Right kidney (tissue), 1 donor: ENCODE measurements at regions not wholly inside any gene's neighbourhood (a gene's known extent, or its start where the extent isn't known, plus 50 kb on each side); places are given as distances from the start of the nearest gene placed in this dataset.
"Not testable (repeated sequence)": the region's sequence is repeated elsewhere in the genome, so short reads cannot be mapped to it uniquely, and the experiment has no call there.

Experiments used
- DNase-seq: peaks from one replicate; pipeline ENCODE4 v3.0.0-alpha.2; 2016

DNA sequence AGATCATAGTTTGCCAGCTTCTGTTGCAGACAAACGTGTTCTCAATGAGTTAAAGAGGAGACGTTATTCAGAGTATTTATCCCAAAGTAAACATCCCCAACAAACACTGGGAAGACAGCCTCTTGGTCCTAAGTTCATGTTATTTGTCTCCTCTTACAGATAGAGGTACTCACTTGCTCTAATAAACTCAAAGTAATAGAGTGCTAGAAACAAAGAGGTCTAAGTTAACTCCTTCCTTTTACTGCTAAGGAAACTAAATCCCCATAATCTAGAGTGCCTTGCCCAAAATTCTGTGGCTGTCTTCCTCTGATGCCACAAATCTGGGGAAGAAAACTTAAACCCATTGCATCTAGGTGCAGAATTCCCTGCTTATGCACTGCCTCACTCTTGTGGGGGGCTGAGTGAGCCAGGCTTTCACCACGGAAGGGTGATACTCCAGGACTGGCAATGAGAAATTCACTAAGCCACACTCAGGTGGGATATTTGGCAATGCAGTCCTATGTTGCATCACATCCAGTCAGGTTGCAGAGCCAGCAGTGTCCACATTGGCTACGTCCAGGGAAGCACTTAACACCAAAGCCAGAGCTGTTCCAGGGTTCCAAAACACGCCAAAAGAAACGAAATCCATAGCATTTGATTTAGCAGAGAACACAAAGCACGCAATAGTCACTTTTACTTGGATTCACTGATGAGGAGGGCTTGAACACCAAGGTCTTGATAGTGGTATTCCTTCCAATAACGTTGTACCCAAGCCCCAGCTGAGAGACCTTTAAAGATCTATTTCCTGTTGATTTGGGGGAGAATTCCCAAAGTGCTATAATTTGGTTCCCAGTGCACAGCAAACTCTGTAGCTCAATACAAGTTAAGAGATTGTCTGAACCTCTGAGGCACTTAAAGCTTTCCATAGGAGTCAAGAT, 81.0 kb upstream of the FOXQ1 start:
- DNase-seq: no peak

DNA sequence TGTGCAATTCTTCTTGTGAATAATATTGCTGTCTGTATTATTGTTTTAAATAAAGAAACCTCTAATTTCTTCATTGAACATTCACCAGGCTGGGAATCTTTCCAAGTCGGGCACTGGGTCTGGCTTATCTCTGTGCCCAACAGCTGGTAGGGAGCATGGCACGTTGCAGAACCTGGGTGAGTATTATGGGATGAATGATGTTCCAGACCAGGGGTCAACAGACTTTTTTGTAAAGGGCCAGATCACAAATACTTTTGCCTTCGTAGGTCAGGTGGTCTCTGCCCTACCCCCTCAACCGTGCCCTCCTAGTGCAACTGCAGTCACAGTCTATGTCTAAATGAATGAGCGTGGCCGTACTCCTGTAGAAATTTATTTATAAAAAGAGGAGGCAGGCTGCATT, 81.6 kb upstream of the FOXQ1 start:
- no peak for DNase-seq

- no peak for DNase-seq
Measured at GRCh38 chr6:1229808-1230207, 82.1 kb upstream of the FOXQ1 start.

- no peak for DNase-seq
Measured at GRCh38 chr6:1229301-1229700, 82.6 kb upstream of the FOXQ1 start.

DNA sequence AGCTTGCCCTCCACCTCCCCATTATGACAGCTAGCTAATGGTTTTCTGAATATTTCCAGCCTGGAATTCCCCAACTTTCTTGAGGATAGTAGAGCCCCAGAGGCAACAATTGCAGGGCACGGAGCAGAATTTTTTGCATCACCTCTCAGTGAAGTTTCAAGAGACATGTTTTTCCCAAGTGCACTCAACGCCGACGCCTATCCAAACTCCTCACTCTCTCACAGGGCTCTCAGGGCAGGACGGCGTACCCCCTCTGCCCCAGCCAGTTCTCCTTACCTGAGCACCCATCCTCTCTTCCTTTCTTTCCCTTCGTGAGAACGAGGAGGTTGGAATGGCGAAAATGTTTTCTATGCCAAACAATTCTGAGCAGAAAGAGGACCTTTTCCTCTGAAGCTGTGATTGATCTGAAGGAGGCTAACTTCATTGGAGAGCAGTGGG, 83.1 kb upstream of the FOXQ1 start:
- no peak for DNase-seq

DNA sequence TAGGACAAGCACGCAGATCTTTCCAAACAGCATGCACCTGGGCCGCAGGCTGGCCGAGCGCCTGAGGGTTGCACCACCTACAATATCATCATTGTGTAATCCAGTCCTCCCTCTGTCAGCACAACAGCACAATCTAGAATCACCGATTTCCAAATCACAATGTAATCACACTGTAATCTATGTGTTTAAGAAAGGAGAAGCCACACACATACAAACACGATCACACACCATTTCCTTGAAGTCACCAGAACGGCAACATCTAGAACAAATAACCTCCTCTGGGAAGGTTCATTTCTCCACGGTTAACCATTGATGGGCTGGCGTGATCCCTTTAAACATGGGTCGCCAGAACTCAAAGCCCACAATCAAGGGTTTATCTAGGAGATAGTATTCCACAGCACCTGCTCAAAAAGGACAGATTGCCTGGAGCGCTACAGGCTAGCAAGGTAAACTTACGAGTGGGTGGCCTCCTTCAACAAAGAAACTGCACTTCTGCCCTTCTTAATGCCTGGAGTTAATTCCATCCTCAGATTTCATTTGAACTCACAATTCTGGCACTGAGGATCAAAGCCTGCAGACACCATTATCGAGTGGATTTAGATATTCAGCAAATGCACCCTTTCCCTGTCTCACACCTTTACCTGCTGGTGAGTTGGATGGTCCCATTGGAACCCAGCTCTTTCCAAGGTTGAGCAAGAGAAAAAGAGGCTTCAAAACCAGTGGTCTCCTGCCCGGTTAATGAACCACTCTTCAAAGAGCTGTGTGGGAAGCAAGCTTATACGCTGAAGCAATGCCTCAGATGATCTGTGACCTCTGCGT, 83.8 kb upstream of the FOXQ1 start:
- no peak for DNase-seq

DNA sequence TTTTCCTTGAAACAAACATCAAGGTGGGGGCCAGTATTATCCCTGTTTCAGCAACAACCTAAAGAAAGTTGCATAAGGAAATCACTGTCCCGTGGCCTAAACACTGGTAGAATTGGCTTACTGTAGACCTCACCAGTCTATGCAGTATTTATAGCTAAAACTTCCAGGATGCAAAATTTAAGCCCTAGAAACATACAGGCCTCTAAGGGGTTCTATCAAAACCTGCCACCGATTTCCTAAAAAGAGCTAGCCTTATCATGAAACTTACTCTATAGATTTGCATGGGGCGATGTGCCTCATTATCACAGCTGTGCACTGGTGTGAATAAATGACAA, 84.3 kb upstream of the FOXQ1 start:
- DNase-seq: no peak

DNA sequence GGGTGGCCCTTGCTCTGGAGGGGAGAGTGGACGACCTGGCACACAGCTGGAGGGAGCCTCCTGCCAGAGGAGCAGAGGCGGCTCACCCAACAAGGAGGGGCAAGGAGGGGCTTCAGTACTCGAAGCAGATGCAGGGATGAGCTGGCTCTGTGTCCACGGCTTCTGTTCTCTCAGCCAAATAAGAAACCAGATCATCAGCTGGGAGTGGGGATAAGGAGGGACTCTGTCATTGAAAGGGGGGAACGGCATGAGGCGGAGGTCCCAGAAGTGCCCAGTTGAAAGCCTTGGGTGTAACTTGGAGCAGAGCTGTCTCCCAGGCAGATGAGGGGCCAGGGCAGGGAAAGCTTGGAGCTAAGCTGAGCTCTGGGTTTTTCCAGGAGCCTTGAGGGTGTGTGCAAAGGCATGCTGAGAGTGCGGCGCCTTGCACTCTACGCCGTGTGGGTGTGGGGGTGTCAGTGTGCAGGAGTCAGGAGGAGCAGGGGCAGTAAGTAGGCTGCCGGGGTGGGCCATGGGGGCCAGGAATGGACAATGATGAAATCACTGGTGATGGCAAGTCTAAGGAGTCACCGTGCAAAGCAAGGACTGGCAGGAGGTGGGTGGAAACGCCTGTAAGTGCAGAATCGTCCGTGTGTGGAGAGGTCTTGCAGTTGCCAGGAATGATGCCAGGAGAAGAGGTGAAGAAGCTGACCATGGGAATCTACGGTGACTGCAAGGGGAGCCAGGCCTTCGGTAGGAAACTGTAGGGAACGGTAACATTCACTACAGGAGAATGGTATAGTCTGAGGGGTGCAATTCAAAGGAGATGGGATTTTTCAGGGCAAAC, 85.4 kb upstream of the FOXQ1 start:
- DNase-seq: no peak

- DNase-seq: no peak
Measured at GRCh38 chr6:1224514-1224913, 87.4 kb upstream of the FOXQ1 start.

DNA sequence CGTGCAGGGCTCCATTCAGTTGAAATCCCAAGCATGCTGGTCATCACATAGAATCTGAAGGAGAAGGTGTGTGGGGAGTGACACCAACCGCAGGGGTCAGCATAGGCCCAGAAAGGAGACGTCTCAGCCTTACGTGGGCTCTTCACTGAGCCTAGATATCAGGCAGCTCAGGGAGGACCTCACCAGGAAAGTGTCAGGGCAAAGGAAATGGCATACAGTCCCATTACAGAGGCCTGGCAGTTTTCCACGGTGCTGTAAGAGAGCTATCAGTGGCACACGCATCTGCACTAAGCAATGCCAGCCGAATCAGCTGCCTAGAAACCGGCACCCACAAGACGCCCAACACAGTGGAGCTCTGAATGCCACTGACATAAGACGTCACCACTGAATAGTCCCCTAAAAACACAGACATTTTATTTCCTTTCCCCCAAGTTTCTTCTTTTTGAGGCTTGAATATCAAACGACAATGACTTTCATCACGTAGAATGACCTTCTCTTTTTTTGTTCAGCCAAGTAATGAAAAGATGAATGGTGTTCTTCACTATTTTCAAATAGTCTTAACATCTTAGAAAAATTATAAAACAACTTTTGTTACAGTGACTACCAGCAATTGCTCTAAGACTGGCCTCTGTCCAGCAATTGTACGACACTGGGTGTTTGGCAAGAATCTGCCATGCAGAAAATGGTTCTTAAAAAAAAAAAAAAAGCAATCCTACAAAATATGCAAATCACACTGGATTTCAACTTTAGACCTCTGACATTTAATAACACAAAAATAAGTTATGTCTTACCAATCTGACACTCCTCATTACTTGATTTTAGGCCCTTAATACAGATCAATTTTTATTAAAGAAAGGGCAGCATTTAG, 88.9 kb upstream of the FOXQ1 start:
- no peak for DNase-seq

- DNase-seq: no peak
Measured at GRCh38 chr6:1217396-1217795, 94.5 kb upstream of the FOXQ1 start.

DNA sequence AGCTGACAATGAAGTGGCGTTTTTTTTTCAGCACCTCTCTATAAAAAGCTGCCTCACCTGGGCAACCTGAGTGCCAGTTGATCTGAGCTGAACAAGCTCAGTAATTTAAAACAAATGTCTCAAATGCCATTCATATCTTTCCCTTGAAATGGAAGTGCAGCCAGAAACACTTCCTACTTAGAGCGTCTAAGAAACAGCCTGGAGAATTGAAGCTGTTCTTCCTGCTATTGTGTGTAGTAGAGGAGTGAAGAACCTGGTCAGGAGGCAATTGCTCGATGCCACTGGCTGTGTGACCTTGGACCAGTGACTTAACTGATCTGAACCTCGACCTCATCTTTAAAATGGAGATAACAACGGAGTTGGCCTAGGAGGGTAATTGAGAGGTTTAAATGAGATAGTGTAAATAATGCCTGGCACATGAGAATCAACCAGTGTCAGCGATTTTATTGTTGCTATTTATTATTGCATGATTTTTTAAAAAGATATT, 95.4 kb upstream of the FOXQ1 start:
- DNase-seq: no peak

GRCh38 chr6:1215884-1216487, 95.9 kb upstream of the FOXQ1 start:
- DNase-seq: no peak

DNA sequence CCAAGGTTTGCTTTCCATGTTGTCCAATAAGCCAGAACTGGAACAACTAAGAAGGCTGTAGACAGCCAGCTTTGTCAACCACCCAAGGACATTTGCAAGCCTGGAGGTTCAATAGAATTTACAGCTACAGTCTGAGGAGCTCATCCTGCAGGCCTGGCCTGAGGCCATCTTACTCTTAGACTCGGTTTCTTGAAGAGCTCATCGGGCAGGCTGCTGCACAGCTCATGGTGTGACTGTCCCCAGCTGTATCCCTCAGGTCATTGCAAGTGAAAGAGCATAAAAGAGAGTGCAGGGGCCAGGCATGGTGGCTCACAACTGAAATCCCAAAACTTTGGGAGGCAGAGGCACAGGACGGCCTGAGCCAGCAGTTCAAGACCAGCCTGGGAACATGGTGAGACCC, 96.9 kb upstream of the FOXQ1 start:
- no peak for DNase-seq

DNA sequence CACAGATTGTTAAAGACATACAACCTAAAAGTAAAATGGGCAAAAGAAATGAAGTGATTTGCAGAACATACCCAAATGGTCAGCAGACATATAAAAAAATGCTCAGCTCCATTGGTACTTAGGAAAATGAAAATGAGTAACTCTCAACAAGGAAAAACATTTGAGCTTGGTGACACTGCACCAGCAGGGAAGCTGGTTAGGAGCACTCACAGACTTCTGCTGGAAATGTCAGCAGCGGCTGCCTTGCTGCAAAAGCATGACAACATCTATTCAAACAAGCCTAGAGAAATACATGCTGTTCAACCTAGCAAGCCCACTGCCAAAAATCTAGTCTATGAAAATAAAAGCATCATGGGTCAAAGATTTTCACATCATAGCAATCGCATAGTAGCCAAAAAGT, 99.0 kb upstream of the FOXQ1 start:
- no peak for DNase-seq

- not testable (repeated sequence) for DNase-seq
Measured at GRCh38 chr6:1212138-1212537, 99.8 kb upstream of the FOXQ1 start.

GRCh38 chr6:1210631-1211030, 101.3 kb upstream of the FOXQ1 start:
- DNase-seq: not testable (repeated sequence)

- no peak for DNase-seq
Measured at GRCh38 chr6:1208876-1209275, 103.0 kb upstream of the FOXQ1 start.

DNA sequence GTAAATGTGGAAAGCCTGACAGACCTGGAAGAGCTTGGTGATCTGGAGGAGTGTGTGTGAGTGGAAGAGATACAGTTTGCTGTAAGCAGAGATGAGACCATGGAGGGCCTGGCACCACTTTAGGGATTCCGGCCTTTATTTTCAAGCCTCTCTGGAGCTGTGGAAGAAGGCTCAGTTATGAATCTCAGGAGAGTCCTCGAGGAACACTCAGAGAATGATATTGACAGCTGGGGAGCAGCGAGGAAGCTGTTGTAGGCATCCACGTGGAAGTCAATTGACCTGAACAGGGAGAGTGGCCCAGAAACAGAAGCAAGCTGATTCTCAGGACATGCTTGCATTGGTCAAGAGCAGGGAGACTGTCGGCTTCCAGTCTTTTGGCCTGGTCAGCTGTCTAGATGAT, 108.4 kb upstream of the FOXQ1 start:
- DNase-seq: no peak

DNA sequence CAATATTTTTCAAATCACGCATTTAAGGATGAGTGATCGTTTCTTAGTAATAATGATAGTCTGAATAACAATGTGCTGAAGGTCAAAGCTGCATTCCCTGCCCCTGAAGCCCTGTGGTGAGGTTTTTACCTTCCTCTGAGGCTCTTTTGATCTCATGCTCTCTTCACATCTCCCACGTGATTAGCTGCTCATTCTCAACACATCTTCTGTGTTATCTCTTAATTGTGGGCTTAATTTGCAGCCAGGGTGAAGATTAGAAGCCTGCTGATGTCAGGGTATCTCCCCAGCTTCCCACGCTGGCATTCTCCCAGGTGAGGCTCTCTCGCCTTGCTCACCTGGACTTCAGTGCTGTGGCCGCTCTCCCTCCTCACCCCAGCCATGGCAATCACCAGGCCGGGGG, 109.7 kb upstream of the FOXQ1 start:
- DNase-seq: no peak

DNA sequence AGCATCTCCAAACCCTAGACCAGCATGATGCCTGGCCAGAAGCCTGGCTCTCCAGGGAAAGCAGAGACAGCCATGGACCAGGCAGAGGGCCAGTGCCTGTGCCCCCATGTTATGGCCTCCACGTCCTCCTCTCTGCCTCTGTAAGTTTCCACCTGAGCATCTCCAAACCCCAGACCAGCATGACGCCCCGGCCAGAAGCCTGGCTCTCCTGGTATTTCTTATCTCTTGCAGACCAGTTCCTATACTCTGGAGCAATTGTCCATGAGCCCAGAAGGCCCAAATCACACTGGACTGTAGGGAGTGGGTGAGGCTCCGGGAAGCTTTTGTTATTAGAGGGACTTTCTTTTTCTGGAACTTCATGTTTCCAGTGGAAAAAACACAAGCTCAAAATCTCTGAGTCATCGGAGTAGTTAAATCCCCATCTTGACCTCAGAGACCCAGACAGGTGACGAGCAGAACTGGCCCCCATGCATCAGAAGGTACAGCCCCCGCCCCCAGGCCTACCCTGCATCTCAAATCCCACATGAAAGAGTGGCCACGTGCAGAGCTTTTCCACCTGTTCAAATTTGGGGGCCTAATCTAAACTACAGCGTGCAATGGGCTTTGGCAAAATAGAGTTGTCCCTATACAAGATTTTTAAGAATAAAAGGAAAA, 110.2 kb upstream of the FOXQ1 start:
- no peak for DNase-seq
